ENCODE measurements at regions not wholly inside any gene's neighbourhood (a gene's known extent, or its start where the extent isn't known, plus 50 kb on each side); places are given as distances from the start of the nearest gene placed in this dataset.

- Mint-ChIP-seq H3K4me1 (peaks cover 52 to 95% (median 88%) of the 10 kb centered on the region in 4 donors), H3K9me3 (peaks cover 0 to 5% (median 0%) of the 10 kb centered on the region in 9 donors), H3K27me3 (no peaks in the 10 kb centered on the region), H3K36me3 (peaks cover 0 to 16% (median 14%) of the 10 kb centered on the region in 3 donors), H3K27ac (peak overlapping the region; percentile 95 to 100 (median 99)), H3K4me3 (peak overlapping the region in 9 of 10 donors; percentile 17 to 94 (median 71))
- peak; percentile 62 to 63 for ATAC-seq
- peak in 7 of 10 donors; percentile 20 to 68 (median 39) for DNase-seq
- POLR2A ChIA-PET, result interaction anchor here (0.6 to 15.0 kb wide), 17 partner anchors 8 to 434 kb away, joined by 3 to 252 read pairs (median 4); no protein-coding TSS in a partner anchor
These were observed 290.2 kb downstream of the ETS1 start for GRCh38 chr11:128297091-128297651.

- POLR2A ChIA-PET, result interaction anchor here (0.9 to 15.0 kb wide), 4 partner anchors 10 to 178 kb away, joined by 3 to 252 read pairs (median 10); no protein-coding TSS in a partner anchor
- Mint-ChIP-seq H3K36me3 (peaks cover 0 to 14% (median 14%) of the 10 kb centered on the region in 3 donors), H3K27ac (peak overlapping the region; percentile 84 to 100 (median 100))
These were observed 292.7 kb downstream of the ETS1 start for GRCh38 chr11:128294671-128295050.

GRCh38 chr11:128294001-128294670 is 293.2 kb downstream of the ETS1 start:
- Mint-ChIP-seq H3K27ac (peak overlapping the region; percentile 98 to 100 (median 100)), H3K36me3 (peaks cover 0 to 14% (median 14%) of the 10 kb centered on the region in 3 donors), H3K4me1 (peaks cover 59 to 100% (median 98%) of the 10 kb centered on the region in 4 donors), H3K4me3 (peak overlapping the region in 8 of 10 donors; percentile 3 to 87 (median 42)), H3K9me3 (peaks cover 0 to 5% (median 1%) of the 10 kb centered on the region in 9 donors), H3K27me3 (no peaks in the 10 kb centered on the region)
- no peak for DNase-seq
- no peak for ATAC-seq
- POLR2A ChIA-PET, result interaction anchor here (0.6 to 15.0 kb wide), 4 partner anchors 163 to 429 kb away, joined by 7 to 252 read pairs (median 30); no protein-coding TSS in a partner anchor

More at GRCh38 chr11:128294671-128295050, 292.7 kb downstream of the ETS1 start:
- ATAC-seq, result no peak
- DNase-seq, result no peak
- Mint-ChIP-seq H3K4me1 (peaks cover 63 to 100% (median 98%) of the 10 kb centered on the region in 4 donors), H3K4me3 (peak overlapping the region in 8 of 10 donors; percentile 13 to 87 (median 42)), H3K9me3 (peaks cover 0 to 5% (median 1%) of the 10 kb centered on the region in 9 donors), H3K27me3 (no peaks in the 10 kb centered on the region)

GRCh38 chr11:128291835-128292234 is 295.5 kb downstream of the ETS1 start:
- POLR2A ChIA-PET, result interaction anchor here (0.8 to 15.0 kb wide), 21 partner anchors 10 to 402 kb away, joined by 3 to 252 read pairs (median 16); partner anchors contain the start of gene FLI1

GRCh38 chr11:128291007-128291406 is 296.4 kb downstream of the ETS1 start:
- H3K36me3 Mint-ChIP-seq, result peaks cover 0 to 14% (median 14%) of the 10 kb centered on the region in 3 donors
- POLR2A ChIA-PET, result interaction anchor here (0.9 to 15.0 kb wide), 30 partner anchors 11 to 403 kb away, joined by 3 to 252 read pairs (median 14); partner anchors contain the start of gene FLI1
- DNase-seq (no peak), ATAC-seq (no peak)
- H3K27me3 Mint-ChIP-seq, result no peaks in the 10 kb centered on the region
- peaks cover 44 to 97% (median 86%) of the 10 kb centered on the region in 4 donors for H3K4me1 Mint-ChIP-seq
- H3K9me3 Mint-ChIP-seq, result peaks cover 0 to 5% (median 0%) of the 10 kb centered on the region in 9 donors
- peak overlapping the region; percentile 86 to 95 (median 92) for H3K4me3 Mint-ChIP-seq
- H3K27ac Mint-ChIP-seq, result peak overlapping the region; percentile 98 to 100 (median 100)

More at GRCh38 chr11:128291835-128292234, 295.5 kb downstream of the ETS1 start:
- Mint-ChIP-seq H3K9me3 (peaks cover 0 to 5% (median under 1%) of the 10 kb centered on the region in 9 donors), H3K27ac (peak overlapping the region; percentile 98 to 100 (median 100)), H3K27me3 (no peaks in the 10 kb centered on the region), H3K36me3 (peaks cover 0 to 14% (median 14%) of the 10 kb centered on the region in 3 donors), H3K4me3 (peak overlapping the region; percentile 86 to 95 (median 92)), H3K4me1 (peaks cover 41 to 97% (median 87%) of the 10 kb centered on the region in 4 donors)
- ATAC-seq (peak; percentile 75 to 76), DNase-seq (peak; percentile 40 to 91 (median 70))

- Mint-ChIP-seq H3K4me1 (peaks cover 41 to 97% (median 88%) of the 10 kb centered on the region in 4 donors), H3K27ac (peak overlapping the region; percentile 98 to 100 (median 100)), H3K36me3 (peaks cover 0 to 13% (median 13%) of the 10 kb centered on the region in 3 donors), H3K4me3 (peak overlapping the region; percentile 86 to 95 (median 92)), H3K9me3 (peaks cover 0 to 5% (median 0%) of the 10 kb centered on the region in 9 donors), H3K27me3 (no peaks in the 10 kb centered on the region)
- ATAC-seq (peak; percentile 64 to 69), DNase-seq (peak; percentile 20 to 87 (median 76))
- POLR2A ChIA-PET, result interaction anchor here (0.7 to 15.0 kb wide), 36 partner anchors 12 to 440 kb away, joined by 3 to 252 read pairs (median 9); partner anchors contain the start of gene FLI1
These were observed 297.1 kb downstream of the ETS1 start for GRCh38 chr11:128290106-128290840.

GRCh38 chr11:128289048-128289447 is 298.3 kb downstream of the ETS1 start:
- DNase-seq (no peak), ATAC-seq (no peak)
- no peaks in the 10 kb centered on the region for H3K27me3 Mint-ChIP-seq
- peak overlapping the region in 1 of 10 donors; percentile 12 for H3K4me3 Mint-ChIP-seq
- peaks cover 35 to 97% (median 85%) of the 10 kb centered on the region in 4 donors for H3K4me1 Mint-ChIP-seq
- peak overlapping the region; percentile 74 to 100 (median 100) for H3K27ac Mint-ChIP-seq
- peaks cover 0 to 3% (median 0%) of the 10 kb centered on the region in 9 donors for H3K9me3 Mint-ChIP-seq
- H3K36me3 Mint-ChIP-seq, result peaks cover 0 to 8% (median 5%) of the 10 kb centered on the region in 3 donors
- POLR2A ChIA-PET, result interaction anchor here (1.7 to 15.0 kb wide), 10 partner anchors 13 to 234 kb away, joined by 4 to 252 read pairs (median 40); no protein-coding TSS in a partner anchor

GRCh38 chr11:128288368-128288767 is 299.0 kb downstream of the ETS1 start:
- peaks cover 33 to 92% (median 79%) of the 10 kb centered on the region in 4 donors for H3K4me1 Mint-ChIP-seq
- H3K4me3 Mint-ChIP-seq, result no peak overlapping the region
- no peaks in the 10 kb centered on the region for H3K27me3 Mint-ChIP-seq
- H3K9me3 Mint-ChIP-seq, result peaks cover 0 to 3% (median 0%) of the 10 kb centered on the region in 9 donors
- POLR2A ChIA-PET, result interaction anchor here (0.6 to 5.4 kb wide), 5 partner anchors 13 to 231 kb away, joined by 3 to 135 read pairs (median 44); no protein-coding TSS in a partner anchor
- no peak for ATAC-seq
- peaks cover 0 to 5% (median 4%) of the 10 kb centered on the region in 3 donors for H3K36me3 Mint-ChIP-seq
- peak overlapping the region in 9 of 10 donors; percentile 0 to 100 (median 91) for H3K27ac Mint-ChIP-seq
- DNase-seq, result no peak

- Mint-ChIP-seq H3K4me3 (peak overlapping the region in 8 of 10 donors; percentile 5 to 58 (median 37)), H3K4me1 (peaks cover 16 to 62% (median 48%) of the 10 kb centered on the region in 4 donors)
- no peak for ATAC-seq
These were observed 302.0 kb downstream of the ETS1 start for GRCh38 chr11:128285321-128285720.

GRCh38 chr11:128284634-128285033 is 302.7 kb downstream of the ETS1 start:
- H3K27me3 Mint-ChIP-seq, result no peaks in the 10 kb centered on the region
- H3K4me1 Mint-ChIP-seq, result peaks cover 14 to 59% (median 41%) of the 10 kb centered on the region in 4 donors
- H3K9me3 Mint-ChIP-seq, result no peaks in the 10 kb centered on the region
- no peaks in the 10 kb centered on the region for H3K36me3 Mint-ChIP-seq
- peak overlapping the region in 8 of 10 donors; percentile 2 to 55 (median 28) for H3K4me3 Mint-ChIP-seq
- peak overlapping the region in 9 of 10 donors; percentile 14 to 83 (median 58) for H3K27ac Mint-ChIP-seq
- ATAC-seq, result no peak
- POLR2A ChIA-PET, result interaction anchor here (0.7 to 1.9 kb wide), 8 partner anchors 12 to 449 kb away, joined by 3 to 9 read pairs (median 3); no protein-coding TSS in a partner anchor
- no peak for DNase-seq

More at GRCh38 chr11:128285321-128285720, 302.0 kb downstream of the ETS1 start:
- POLR2A ChIA-PET, result interaction anchor here (0.8 to 1.9 kb wide), 7 partner anchors 11 to 345 kb away, joined by 3 to 9 read pairs (median 3); no protein-coding TSS in a partner anchor
- DNase-seq, result no peak
- Mint-ChIP-seq H3K27me3 (no peaks in the 10 kb centered on the region), H3K9me3 (no peaks in the 10 kb centered on the region), H3K27ac (peak overlapping the region in 9 of 10 donors; percentile 14 to 83 (median 58)), H3K36me3 (no peaks in the 10 kb centered on the region)

GRCh38 chr11:128283451-128283850 is 303.9 kb downstream of the ETS1 start:
- peaks cover 0 to 1% (median 0%) of the 10 kb centered on the region in 5 donors for H3K27me3 Mint-ChIP-seq
- no peak for DNase-seq
- ATAC-seq, result no peak
- POLR2A ChIA-PET, result interaction anchor here (0.8 to 1.1 kb wide), 2 partner anchors 24 to 181 kb away, joined by 3 read pairs; no protein-coding TSS in a partner anchor
- H3K9me3 Mint-ChIP-seq, result no peaks in the 10 kb centered on the region
- H3K4me1 Mint-ChIP-seq, result peaks cover 14 to 47% (median 35%) of the 10 kb centered on the region in 4 donors
- H3K4me3 Mint-ChIP-seq, result no peak overlapping the region
- H3K36me3 Mint-ChIP-seq, result no peaks in the 10 kb centered on the region
- peak overlapping the region in 1 of 10 donors; percentile 80 for H3K27ac Mint-ChIP-seq
